SK-MEL-5 (cell line): ENCODE measurements at regions not wholly inside any gene's neighbourhood (a gene's known extent, or its start where the extent isn't known, plus 50 kb on each side); places are given as distances from the start of the nearest gene placed in this dataset.
A peak's percentile ranks its signal among the peaks of the same experiment; 100 is the strongest.
"Not testable (repeated sequence)": the region's sequence is repeated elsewhere in the genome, so short reads cannot be mapped to it uniquely, and the experiment has no call there.

Experiments used
- DNase-seq: peaks from one replicate; pipeline ENCODE4 v3.0.0-alpha.2; 2016; ENCODE audit warnings: low read depth, low spot score
- in situ Hi-C: cut with HindIII; loops from 2 replicates; pipeline ENCODE4 v1.10.0; 2016; ENCODE audit warnings: low sequenced_read_pairs, high pct_unique_total_duplicates, low pct_unique_long_range_greater_than_20kb

DNA sequence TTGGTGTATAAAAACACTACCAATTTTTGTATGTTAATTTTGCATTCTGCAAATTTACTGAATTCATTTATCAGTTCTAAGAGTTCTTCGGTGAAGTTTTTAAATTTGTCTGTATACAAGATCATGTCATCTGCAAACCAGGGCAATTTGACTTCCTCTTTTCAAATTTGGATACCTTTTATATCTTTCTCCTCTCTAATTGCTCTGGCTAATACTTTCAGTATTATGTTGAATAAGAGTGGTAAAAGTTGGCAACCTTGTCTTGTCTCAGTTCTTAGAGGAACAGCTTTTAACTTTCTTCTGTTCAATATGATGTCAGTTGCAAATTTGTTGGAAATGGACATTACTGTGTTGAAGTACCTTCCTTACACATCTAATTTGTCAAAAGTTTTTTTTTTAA is 149.1 kb upstream of the ATP10B start:
- in situ Hi-C loops, DNase-seq: not testable (repeated sequence)

DNA sequence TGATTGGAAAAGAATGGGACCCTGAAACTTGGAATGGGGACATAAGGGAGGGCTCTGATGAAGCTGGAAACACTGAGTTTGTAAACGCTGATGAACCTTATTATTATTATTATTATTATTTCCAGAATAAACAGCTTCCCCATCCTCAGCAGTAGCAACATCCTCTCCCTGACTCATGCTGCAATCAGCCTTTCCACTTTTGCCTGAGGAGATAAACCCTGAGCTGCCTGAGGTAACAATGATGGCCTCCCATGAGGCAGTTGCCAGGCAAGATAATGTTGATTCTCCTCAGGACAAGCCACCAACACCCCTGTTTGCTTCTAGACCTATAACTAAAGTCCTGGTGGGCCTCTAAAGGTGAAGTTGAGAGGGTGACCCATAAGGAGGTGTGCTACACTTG is 139.2 kb upstream of the ATP10B start:
- in situ Hi-C loops, result no loop called here

DNA sequence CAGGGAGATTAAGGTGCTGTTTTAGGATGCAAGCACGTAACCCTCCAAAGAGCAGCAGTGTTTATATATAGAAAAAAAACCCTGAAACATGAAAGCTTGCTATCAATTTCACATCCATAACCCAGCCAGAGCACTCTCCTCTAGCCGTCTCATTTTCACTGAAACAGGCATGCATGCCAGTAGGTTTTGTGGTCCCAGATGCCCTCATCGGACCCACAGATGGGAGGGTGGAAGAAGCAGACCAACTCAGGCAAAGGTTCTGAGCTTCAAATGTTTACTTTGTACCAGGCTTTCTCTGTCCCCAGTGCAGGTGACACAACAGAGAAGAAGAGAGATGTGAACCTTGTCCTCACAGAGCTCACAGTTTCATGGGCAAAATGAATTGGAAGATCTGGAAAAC is 127.4 kb upstream of the ATP10B start:
- in situ Hi-C loops, result no loop called here
- no peak for DNase-seq

More for the DNA sequence above, 139.2 kb upstream of the ATP10B start:
- no peak for DNase-seq

DNA sequence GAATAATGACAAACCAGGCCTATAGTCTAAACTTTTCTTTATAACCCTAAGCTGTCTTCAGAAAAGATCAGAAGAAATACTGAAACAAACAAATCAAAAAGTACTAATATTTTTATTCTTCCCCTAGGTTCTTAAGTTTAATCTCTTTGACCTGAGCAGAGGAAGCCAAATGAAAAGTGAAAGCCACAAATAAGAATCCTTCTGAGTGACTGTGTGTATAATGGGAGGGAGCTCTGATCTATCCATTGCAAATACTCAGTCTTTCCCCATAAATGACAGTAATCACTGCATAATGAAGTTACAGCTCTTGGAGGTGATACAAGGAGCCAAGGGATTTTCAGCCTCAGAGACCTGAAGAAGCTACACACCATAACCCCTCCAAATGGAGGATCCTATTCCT is 126.9 kb upstream of the ATP10B start:
- in situ Hi-C loops, result no loop called here
- no peak for DNase-seq

DNA sequence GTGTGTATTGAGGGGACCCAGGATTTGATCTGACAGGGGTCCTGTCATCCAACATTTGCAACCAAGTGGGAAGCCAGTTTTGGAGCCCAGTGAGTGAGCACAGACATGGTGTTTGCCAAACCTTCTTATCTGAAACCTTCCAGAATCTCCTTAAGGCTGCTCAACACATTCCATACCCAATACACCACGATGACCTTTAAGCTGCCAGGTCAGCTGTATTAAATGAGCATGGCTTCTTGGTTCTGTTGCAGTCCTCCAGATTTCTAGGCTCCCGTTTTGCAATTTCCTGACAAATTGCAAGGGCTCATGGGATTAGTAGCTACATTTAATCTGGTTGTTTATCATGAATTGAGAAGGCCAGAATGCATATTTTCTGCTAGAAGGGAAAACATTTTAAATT is 124.2 kb upstream of the ATP10B start:
- in situ Hi-C loops, result no loop called here
- DNase-seq, result no peak

DNA sequence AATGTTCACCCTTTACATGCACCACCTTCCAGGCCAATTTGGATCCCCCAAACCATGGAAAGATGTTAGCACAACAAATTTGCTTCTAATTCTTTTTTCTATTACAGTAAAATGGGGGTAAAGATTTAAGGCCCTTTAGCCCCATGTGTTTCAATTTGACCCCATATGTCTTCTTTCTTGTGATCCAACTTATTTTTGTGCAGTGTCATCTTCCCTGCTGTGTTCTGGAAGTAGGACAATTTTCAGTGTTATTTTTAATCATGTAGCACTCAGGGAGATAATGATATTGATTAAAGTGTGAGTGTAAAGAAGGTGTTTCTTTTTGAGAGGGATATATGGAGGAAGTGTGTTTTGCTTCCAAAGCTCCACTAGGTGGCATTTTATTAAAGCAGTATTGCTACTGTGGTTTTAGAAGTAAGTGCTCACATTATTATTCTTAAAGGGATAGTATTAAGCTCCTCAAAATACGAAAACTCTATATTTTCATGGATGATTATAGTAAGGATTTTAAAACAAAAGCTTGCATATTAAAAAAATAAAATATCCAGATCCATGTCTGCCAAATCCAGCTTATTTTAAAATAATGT is 118.7 kb upstream of the ATP10B start:
- peak; percentile 30 for DNase-seq

DNA sequence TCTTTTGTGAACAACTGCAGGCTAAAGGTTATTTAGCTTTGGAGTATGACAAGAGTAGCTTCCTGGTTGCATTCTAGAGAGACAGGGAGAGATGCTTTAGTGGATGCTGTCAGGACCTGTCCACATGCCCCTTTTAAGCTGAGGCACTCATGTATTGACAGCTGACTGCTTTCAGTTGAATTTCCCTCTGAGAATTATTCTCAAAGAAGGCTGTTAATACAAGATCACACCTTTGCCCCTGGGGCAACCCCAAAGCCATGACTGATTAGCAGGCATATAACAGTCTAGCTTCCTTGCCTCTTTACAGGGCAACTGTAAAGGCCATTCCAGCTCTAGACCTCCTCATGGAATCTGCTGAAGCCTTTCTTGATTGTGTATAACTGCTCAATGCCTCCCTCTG is 117.6 kb upstream of the ATP10B start:
- no peak for DNase-seq
- in situ Hi-C loops, result no loop called here

More for the DNA sequence above, 118.7 kb upstream of the ATP10B start:
- in situ Hi-C loops, result no loop called here

- in situ Hi-C loops, result no loop called here
- peak; percentile 63 for DNase-seq
These were observed 116.5 kb upstream of the ATP10B start for GRCh38 chr5:160968480-160968879.

- DNase-seq, result no peak
- in situ Hi-C loops, result no loop called here
These were observed 114.9 kb upstream of the ATP10B start for GRCh38 chr5:160966921-160967320.

GRCh38 chr5:160961761-160962160 is 109.8 kb upstream of the ATP10B start:
- DNase-seq, result no peak
- in situ Hi-C loops, result no loop called here

DNA sequence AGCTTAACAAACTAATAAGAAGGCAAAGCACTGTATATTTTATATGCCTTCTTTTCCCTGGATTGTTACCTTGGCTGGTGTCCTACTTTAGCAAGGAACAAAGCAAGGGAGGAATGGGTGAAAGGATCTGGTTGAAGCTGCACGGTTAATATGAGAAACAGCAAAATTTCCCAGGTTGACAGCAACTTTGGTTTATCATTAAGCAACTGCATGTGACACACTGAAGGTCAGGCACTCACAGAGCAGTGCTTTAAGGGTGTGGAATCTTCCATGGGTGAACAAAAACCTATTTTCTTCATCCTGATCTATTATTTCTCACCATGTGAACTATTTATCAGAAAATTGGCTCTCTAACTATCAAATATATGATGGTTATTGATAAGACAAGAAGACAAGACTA is 109.0 kb upstream of the ATP10B start:
- in situ Hi-C loops, result no loop called here
- DNase-seq, result no peak

DNA sequence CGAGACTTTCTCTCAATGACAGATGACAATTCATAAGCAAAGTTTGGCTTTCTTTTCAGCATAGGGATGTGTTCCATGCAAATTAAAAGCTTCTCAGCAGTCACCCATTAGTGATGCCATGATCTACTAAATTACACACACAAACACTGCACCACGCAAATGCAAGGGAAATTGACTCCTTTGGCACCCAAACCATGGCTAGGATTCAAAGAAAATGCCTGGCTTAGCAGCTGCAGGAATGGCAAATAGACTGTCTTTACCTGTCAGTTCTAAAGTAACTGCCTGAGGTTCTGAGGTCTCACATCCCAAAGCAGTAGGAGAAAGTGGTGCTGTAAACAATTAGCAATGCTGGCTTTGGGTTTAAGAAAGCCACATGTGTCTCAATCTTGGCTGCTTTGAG is 108.6 kb upstream of the ATP10B start:
- no peak for DNase-seq
- in situ Hi-C loops, result no loop called here

DNA sequence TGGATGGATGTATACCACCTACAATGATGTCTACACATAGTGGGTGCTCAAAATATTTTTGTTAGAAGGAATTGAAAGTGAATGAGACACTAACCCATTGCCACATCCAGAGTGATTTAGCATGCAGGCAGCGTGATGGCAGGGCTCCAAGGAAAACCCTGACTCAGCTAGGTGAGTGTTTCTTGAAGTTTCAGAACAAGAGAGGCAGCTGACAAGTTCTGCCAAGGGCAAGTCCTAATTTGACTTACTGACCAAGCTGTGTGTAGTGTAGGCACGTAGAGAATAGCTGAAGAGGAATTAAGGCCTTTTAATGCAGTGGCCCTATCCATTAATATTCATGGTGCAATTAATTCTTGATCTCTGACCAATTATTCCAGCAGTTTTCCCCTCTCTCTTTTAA is 107.8 kb upstream of the ATP10B start:
- in situ Hi-C loops, result no loop called here
- DNase-seq, result no peak

- no peak for DNase-seq
- in situ Hi-C loops, result no loop called here
These were observed 105.4 kb upstream of the ATP10B start for GRCh38 chr5:160957312-160957861.

- in situ Hi-C loops, result no loop called here
- DNase-seq, result no peak
These were observed 104.0 kb upstream of the ATP10B start for GRCh38 chr5:160956051-160956450.

GRCh38 chr5:160950311-160950710 is 98.3 kb upstream of the ATP10B start:
- in situ Hi-C loops, result no loop called here
- no peak for DNase-seq

GRCh38 chr5:160940725-160941124 is 88.7 kb upstream of the ATP10B start:
- in situ Hi-C loops, result no loop called here
- DNase-seq, result no peak

- DNase-seq, result no peak
- in situ Hi-C loops, result no loop called here
These were observed 86.5 kb upstream of the ATP10B start for GRCh38 chr5:160938532-160938931.

DNA sequence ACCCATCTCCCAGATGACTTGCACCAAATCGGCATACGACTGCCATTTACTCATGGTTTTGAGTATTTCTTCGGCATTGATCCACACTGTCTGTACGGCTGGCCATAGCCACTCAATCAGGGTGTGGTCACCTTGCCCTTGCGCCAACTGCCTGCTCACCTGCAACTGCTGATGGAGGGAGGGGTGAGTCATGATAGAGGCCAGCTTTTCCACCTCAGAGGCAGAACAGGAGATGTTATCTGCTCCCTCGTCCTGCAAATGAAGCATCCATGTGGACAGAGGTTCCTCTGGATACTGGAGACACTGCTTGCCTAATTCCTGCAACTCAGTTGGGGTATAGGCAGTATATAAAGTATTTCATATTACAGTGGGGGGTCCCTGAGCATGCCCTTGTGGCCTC is 85.6 kb upstream of the ATP10B start:
- no peak for DNase-seq
- in situ Hi-C loops, result no loop called here

DNA sequence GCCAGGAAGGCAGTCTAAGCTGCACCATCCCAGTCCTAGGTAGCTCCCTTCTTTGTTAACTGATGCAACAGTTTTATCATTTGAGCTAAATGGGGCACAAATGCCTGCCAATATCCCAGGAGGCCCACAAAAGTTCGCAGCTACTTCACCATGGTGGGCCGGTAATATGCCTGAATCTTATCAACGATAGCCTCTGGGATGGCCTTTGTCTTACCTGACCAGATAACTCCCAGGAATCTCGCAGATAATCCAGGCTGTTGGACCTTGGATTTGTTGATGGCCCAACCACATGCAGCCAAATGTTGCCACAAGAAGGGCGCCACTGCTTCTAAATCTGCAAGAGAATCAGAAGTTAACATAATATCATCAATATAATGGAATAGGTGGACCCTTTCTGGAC is 83.8 kb upstream of the ATP10B start:
- in situ Hi-C loops, result no loop called here
- no peak for DNase-seq
